Left renal pelvis (tissue), 4 donors: ENCODE measurements at regions not wholly inside any gene's neighbourhood (a gene's known extent, or its start where the extent isn't known, plus 50 kb on each side); places are given as distances from the start of the nearest gene placed in this dataset.
A peak's percentile ranks its signal among the peaks of the same experiment; 100 is the strongest.

Experiments used
- DNase-seq, 4 donors: peaks; one replicate each; pipeline ENCODE4 v3.0.0-alpha.2; 2013; ENCODE audit warnings: low read depth in 4 of 4, low spot score in 3 of 4

GRCh38 chr1:234729561-234730474, 119.8 kb upstream of the IRF2BP2 start:
- no peak for DNase-seq

- no peak for DNase-seq
Observed at GRCh38 chr1:234728740-234729139, 118.8 kb upstream of the IRF2BP2 start.

GRCh38 chr1:234727018-234727940, 117.3 kb upstream of the IRF2BP2 start:
- DNase-seq, result no peak

- DNase-seq, result no peak
Observed at GRCh38 chr1:234726359-234726943, 116.5 kb upstream of the IRF2BP2 start.

- DNase-seq, result no peak
Observed at GRCh38 chr1:234725177-234726132, 115.5 kb upstream of the IRF2BP2 start.

DNA sequence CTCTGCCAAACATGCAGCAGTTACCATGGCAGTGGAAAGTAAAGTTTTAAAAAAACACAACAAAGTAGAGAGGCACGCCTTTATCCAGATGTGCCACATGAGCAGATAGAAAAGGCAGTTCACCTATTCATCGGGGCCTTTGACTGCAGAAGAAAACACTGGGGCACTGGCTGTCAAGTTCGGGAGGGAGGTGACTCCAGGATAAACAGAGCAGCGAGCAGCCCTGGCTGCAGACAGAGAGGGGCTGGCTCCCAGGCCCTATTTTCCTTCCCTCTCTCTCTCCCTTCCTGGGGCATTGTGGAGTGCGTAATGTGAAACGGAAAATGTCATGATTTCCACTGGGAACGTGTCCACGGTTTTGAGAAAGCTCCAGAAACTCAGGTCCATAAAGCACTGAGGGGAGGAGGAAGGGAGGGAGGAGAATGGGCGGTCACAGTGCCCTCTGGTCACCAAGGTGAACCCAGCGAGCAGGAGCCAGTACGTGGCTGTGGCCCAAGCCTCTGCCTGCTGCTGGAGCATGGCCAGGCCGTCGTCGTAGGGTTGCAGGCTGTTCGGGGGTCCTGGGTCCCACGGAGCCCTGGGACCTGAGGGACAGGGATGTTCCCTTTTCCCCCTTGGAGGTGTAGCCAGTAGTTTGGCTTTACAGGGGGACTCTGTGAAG, 114.7 kb upstream of the IRF2BP2 start:
- no peak for DNase-seq

GRCh38 chr1:234722904-234723720, 113.1 kb upstream of the IRF2BP2 start:
- peak in 1 of 4 donors; percentile 74 for DNase-seq

GRCh38 chr1:234722270-234722704, 112.3 kb upstream of the IRF2BP2 start:
- no peak for DNase-seq

DNA sequence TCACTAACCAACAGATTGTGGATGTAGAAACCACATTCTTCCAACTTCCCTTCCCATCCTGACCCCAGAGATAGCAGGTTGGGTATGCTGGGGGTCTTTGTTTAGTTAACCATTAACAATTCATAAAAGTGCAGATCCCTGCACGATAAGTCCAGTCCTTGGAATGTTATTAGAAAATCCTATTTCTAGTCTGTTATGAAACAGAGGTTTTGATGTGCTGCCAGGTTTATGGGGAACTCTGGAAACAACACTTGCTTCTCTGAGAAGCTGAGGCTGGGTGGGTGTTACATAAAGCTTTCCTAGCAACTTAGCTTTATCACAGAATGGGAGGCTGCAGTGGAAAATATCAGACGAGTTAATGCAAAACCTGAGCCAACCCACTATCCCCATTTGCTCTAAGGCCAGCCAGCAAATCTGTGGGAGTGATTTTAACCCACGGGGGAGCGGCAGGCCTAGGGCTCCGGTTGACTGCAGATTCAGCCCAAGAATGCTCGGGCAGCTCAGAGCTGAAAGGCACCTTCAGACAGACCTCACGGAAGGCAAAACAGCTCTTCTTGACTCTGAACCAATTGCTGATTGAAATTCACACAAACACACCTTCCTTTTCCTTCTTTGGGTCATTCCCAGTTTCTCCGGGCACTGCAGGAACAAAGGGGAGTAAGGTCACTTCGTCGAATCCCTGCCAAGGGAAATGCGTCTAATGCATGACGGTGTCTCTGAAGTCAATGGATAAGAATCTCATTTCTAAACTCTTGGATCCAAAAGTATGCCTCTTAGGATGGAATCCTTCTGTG, 111.7 kb upstream of the IRF2BP2 start:
- no peak for DNase-seq

DNA sequence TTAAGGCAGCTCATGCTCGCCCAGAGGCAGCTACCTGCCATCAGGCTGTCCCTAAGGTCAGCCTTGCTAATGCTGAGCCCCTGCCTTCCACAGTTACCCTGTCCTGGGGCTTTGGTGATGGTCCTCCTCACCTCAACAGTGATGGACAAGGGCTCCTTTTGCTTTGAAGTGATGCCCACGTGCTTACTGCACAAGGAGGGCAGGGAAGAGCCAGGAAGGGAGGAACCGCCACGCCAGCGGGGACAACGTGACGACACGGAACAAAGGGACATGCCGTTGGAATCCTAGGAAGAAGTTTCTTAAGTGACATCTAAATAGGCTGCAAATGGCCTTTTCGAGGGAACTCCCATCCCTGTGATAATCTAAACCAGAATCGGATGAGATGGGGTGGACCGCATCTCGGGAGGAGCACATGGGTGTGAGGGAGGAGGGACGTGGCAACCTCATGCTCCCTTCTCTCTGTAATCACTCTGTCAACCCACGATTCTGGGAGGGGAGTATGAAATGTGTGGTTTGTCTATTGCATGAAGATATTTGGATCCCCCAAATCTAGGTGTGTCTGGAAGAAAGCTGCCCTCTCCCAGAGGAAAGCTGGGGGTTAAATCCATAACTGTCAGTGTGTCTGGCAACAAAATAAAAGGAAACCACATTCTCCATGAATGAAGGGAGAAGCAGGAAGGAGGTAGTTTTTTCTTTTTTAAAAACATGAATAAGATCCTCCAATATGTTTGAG, 110.9 kb upstream of the IRF2BP2 start:
- DNase-seq, result no peak

DNA sequence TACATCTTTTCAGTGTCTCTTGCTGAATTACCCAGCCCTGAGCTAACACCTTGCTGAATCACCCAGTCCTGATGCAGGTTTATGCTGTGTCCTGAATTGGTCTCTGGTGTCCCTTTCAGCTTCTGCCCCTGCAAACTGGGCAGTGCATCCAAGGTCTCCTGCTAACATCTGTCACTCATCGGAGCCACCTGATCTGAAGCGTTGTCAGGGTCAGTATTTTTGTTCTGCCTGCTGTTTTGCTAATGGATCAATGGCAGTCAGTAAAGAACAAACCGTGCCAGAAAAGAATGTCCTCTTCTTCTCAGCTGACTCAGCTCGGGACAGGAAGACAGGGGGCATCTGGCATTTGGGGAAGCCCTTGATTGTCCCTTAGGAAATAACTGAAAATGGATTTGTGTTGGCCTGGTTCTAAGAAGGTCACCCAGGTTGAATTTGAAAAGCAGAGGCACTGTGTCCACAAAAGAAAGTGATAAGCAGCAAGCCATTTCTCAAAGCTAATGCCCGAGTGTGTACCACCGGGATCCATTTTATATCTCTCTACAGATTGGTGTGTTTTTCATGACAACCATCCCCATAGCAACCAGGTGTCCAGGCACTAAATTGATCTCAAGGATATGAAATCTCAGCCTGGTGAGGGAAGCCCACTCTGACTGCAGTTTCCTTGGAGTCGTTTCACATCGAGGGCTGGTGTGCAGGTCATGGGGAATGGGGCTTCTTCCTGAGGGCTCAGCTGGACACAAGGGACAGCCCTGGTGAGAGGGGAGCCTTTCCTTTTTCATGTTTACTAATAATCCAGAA, 109.7 kb upstream of the IRF2BP2 start:
- DNase-seq, result no peak

GRCh38 chr1:234718496-234719453, 108.8 kb upstream of the IRF2BP2 start:
- DNase-seq, result no peak

DNA sequence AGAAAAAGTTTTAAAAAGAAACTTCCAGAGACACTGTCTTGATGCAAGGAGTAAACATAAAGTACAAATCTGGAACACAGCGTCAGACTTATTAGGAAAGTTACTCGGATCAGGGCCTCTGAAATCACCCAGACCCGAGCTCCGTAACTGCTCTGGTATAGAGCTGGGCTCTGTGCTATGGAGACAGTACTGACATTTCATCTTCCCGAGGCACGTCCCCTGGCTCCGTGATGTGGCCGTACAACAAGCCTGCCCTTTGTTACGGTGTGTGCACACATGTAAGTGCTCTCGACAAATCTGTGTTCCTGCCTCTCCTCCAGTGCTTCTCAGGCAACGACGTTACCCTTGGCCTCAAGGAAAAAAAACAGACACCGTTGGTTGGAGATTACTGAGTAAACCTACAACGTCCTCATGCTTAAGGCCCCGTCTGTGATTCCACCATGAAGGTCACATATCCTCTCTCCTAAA, 107.0 kb upstream of the IRF2BP2 start:
- no peak for DNase-seq

GRCh38 chr1:234715252-234716014, 105.5 kb upstream of the IRF2BP2 start:
- no peak for DNase-seq
